Left ventricle myocardium inferior (tissue), 1 donor: ENCODE measurements at regions not wholly inside any gene's neighbourhood (a gene's known extent, or its start where the extent isn't known, plus 50 kb on each side); places are given as distances from the start of the nearest gene placed in this dataset.

ENCODE experiments used
- DNase-seq: peaks from one replicate; pipeline ENCODE4 v3.0.0-alpha.2; 2020
- H3K27ac ChIP-seq: fragments of 200-600 bp; replicated peaks from 2 replicates; pipeline ENCODE4 v1.8.0; 2021
- H3K27me3 ChIP-seq: fragments of 200-600 bp; 2 replicates; pipeline ENCODE4 v1.8.0; 2021; ENCODE audit warnings: low read depth
- H3K36me3 ChIP-seq: fragments of 200-600 bp; 2 replicates; pipeline ENCODE4 v1.8.0; 2021
- H3K4me1 ChIP-seq: fragments of 200-600 bp; 2 replicates; pipeline ENCODE4 v1.8.0; 2021
- H3K4me3 ChIP-seq: fragments of 200-600 bp; 2 replicates; pipeline ENCODE4 v1.8.0; 2021; ENCODE audit warnings: mild to moderate bottlenecking, moderate library complexity
- H3K9me3 ChIP-seq: fragments of 200-600 bp; replicated peaks from 2 replicates; pipeline ENCODE4 v1.8.0; 2021
- intact Hi-C: fragments of 100-400 bp; cut with micrococcal nuclease; formaldehyde crosslinking; loops from one replicate; pipeline ENCODE4 v1.11.0; 2022
- TF ChIP-seq, protein P1 (sequence below): fragments of 200-600 bp; IDR thresholded peaks from 2 replicates; pipeline ENCODE4 v1.8.0; 2021; ENCODE audit warnings: antibody characterized with exemption, mild to moderate bottlenecking, borderline replicate concordance
- donor health status: DM: no; HTN: yes; CAD: no; lungs with severe emphysema.

DNA sequence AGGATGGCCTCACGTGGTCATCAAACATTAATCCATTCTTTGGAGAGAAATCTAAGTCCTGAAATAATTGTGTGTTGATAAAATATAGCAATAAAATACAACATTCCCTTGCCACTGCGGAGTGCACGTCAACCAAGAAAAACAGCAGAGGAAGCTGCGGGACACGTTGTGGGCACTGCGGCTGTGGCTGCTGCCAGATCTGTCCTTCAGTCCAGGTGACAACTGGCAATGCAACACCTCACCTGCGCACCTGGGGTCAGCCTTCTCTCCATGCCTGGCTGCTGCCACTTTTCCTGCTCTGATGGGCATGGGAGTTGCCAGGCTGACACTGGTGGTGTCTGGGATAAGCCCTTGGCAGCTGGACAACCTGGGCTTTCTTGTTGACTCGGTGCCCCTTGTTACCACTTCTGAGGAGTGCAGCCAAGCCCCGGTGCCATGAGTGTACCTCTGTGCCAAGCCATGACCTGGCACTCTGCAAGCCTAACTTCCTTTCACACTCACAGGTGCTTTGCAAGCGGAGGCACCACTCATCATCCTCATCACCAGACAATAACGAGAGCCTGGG, 251.6 kb upstream of the TSHZ3 start:
- no peak overlapping the region for H3K4me3 ChIP-seq
- no peaks in the 10 kb centered on the region for H3K4me1 ChIP-seq
- intact Hi-C loops, result no loop called here
- H3K36me3 ChIP-seq, result no peaks in the 10 kb centered on the region
- no peaks in the 10 kb centered on the region for H3K9me3 ChIP-seq
- TF ChIP-seq, protein P1, sequence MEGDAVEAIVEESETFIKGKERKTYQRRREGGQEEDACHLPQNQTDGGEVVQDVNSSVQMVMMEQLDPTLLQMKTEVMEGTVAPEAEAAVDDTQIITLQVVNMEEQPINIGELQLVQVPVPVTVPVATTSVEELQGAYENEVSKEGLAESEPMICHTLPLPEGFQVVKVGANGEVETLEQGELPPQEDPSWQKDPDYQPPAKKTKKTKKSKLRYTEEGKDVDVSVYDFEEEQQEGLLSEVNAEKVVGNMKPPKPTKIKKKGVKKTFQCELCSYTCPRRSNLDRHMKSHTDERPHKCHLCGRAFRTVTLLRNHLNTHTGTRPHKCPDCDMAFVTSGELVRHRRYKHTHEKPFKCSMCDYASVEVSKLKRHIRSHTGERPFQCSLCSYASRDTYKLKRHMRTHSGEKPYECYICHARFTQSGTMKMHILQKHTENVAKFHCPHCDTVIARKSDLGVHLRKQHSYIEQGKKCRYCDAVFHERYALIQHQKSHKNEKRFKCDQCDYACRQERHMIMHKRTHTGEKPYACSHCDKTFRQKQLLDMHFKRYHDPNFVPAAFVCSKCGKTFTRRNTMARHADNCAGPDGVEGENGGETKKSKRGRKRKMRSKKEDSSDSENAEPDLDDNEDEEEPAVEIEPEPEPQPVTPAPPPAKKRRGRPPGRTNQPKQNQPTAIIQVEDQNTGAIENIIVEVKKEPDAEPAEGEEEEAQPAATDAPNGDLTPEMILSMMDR, result no peak
- H3K27me3 ChIP-seq, result peaks cover 28% of the 10 kb centered on the region
- DNase-seq, result no peak
- no peak overlapping the region for H3K27ac ChIP-seq

GRCh38 chr19:31601855-31602254, 252.6 kb upstream of the TSHZ3 start:
- intact Hi-C loops, result no loop called here
- TF ChIP-seq, protein P1, result no peak
- no peaks in the 10 kb centered on the region for H3K36me3 ChIP-seq
- H3K27ac ChIP-seq, result no peak overlapping the region
- H3K9me3 ChIP-seq, result no peaks in the 10 kb centered on the region
- no peak for DNase-seq
- H3K4me1 ChIP-seq, result no peaks in the 10 kb centered on the region
- H3K27me3 ChIP-seq, result peaks cover 37% of the 10 kb centered on the region
- H3K4me3 ChIP-seq, result no peak overlapping the region

GRCh38 chr19:31602548-31602947, 253.3 kb upstream of the TSHZ3 start:
- H3K4me3 ChIP-seq, result no peak overlapping the region
- H3K27ac ChIP-seq, result no peak overlapping the region
- intact Hi-C loops, result no loop called here
- H3K27me3 ChIP-seq, result peaks cover 41% of the 10 kb centered on the region
- H3K4me1 ChIP-seq, result no peaks in the 10 kb centered on the region
- no peak for DNase-seq
- H3K36me3 ChIP-seq, result no peaks in the 10 kb centered on the region
- TF ChIP-seq, protein P1, result no peak
- no peaks in the 10 kb centered on the region for H3K9me3 ChIP-seq

GRCh38 chr19:31604493-31605040, 255.3 kb upstream of the TSHZ3 start:
- Histone ChIP-seq H3K4me3 (no peak overlapping the region), H3K36me3 (no peaks in the 10 kb centered on the region), H3K27me3 (peaks cover 44% of the 10 kb centered on the region), H3K4me1 (no peaks in the 10 kb centered on the region), H3K27ac (no peak overlapping the region), H3K9me3 (no peaks in the 10 kb centered on the region)
- DNase-seq, result no peak
- TF ChIP-seq, protein P1, result no peak
- intact Hi-C loops, result no loop called here

DNA sequence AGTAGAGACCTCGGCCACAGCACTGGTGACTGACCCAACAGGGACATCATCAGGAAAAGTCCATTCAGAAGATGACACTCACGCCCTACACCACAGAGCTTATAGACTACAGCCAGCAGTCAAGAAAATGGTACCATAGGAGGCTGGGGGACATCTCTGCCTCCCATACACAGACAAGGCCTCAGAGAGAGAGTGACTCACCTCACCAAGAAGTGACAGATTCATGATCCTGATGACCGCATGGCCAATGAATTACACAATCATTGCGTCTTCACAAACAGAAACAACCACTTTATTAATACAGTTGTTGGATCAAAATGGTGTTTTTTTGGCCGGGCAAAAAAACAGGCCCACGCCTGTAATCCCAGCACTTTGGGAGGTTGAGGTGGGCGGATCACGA, 260.8 kb upstream of the TSHZ3 start:
- no peaks in the 10 kb centered on the region for H3K4me1 ChIP-seq
- intact Hi-C loops, result no loop called here
- H3K9me3 ChIP-seq, result no peaks in the 10 kb centered on the region
- H3K27ac ChIP-seq, result no peak overlapping the region
- TF ChIP-seq, protein P1, result no peak
- no peak overlapping the region for H3K4me3 ChIP-seq
- DNase-seq, result no peak
- H3K27me3 ChIP-seq, result peaks cover 50% of the 10 kb centered on the region
- no peaks in the 10 kb centered on the region for H3K36me3 ChIP-seq
